SU-DHL-6 (cell line): ENCODE measurements at regions not wholly inside any gene's neighbourhood (a gene's known extent, or its start where the extent isn't known, plus 50 kb on each side); places are given as distances from the start of the nearest gene placed in this dataset.

Source experiments
- EZH2phosphoT487 ChIP-seq: fragments of 200-600 bp; sonication (generic), shearing (Covaris generic); conservative IDR thresholded peaks from 2 replicates; pipeline ENCODE4 v1.6.1; 2018; ENCODE audit warnings: mild to moderate bottlenecking, antibody characterized with exemption, low read length, moderate library complexity, mixed read lengths
- TF ChIP-seq, protein P1 (sequence below): fragments of 200-600 bp; sonication (generic); IDR thresholded peaks from one replicate; pipeline ENCODE4 v1.5.1; 2017; ENCODE audit warnings: antibody characterized with exemption, mild to moderate bottlenecking, low read length, moderate library complexity; ENCODE audit not compliant: insufficient read depth, poor library complexity, severe bottlenecking

DNA sequence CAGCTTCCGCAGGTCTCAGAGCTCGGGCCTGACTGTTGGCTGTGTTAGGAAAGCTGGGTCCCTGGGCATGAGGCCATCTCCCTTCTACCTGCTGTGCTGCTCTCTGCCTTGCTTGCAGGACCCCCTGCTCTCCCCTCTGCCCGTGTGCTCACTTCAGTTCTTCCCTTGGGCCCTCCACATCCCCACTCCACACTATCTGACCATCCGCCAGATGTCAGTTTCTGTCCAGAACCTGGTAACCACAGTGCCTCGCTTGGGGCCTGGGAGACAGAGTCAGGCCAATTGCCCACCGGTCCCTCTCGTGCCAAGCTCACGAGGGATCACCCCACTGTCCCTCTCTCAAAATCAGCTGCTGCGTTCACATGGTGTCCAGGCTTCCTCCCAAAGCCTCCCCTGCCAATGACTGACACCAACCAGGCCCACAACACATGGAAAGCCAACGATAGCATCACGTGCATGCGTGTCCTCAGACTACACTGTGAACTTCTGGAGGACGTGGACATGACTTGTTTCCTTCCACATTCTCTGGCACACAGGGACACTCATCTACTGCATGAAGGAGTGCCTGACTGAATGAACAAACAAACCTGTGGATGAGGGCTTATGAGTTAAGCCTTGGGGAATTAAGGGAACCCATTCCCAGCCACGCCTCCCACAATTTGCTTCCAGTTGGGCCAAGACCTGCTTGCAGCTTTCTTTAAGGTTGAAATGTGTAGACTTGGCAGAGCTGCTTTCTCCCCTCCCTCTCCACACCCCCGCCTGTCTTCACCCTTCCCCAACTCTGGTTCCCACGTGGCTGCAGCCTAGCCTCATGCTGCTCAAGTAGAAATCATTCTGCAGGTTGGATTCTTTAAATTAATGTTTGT, 72.5 kb upstream of the ZNF423 start:
- TF ChIP-seq, protein P1, sequence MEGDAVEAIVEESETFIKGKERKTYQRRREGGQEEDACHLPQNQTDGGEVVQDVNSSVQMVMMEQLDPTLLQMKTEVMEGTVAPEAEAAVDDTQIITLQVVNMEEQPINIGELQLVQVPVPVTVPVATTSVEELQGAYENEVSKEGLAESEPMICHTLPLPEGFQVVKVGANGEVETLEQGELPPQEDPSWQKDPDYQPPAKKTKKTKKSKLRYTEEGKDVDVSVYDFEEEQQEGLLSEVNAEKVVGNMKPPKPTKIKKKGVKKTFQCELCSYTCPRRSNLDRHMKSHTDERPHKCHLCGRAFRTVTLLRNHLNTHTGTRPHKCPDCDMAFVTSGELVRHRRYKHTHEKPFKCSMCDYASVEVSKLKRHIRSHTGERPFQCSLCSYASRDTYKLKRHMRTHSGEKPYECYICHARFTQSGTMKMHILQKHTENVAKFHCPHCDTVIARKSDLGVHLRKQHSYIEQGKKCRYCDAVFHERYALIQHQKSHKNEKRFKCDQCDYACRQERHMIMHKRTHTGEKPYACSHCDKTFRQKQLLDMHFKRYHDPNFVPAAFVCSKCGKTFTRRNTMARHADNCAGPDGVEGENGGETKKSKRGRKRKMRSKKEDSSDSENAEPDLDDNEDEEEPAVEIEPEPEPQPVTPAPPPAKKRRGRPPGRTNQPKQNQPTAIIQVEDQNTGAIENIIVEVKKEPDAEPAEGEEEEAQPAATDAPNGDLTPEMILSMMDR: no peak
- TF ChIP-seq EZH2phosphoT487: no peak
